ENCODE measurements at regions not wholly inside any gene's neighbourhood (a gene's known extent, or its start where the extent isn't known, plus 50 kb on each side); places are given as distances from the start of the nearest gene placed in this dataset.

DNA sequence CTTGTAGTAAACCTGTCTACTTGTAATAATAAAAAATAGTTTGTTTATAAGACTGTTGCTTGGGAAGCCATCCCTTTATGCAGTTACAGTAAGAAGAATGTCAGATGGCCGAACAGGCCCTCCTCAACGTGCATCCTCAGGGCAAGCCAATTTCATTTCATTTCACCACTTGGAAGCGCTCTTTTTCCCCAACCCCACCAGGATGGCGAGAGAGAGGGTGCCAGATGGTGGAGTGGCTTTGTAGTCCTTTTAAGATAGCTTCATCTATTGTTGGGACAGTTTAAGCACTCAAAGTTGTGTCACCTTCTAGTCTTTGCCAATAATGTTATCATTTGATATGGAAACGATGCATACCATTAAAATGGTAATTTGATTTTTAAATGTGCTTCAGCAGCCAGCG is 356.3 kb upstream of the CAMK1G start:
- TF ChIP-seq SP1 (IDR thresholded peaks at IDR 0.05) (no peak), ELF4 (IDR thresholded peaks at IDR 0.05) (no peak), FOXK2 (IDR thresholded peaks at IDR 0.05) (no peak)
- TF ChIP-seq, protein P1, sequence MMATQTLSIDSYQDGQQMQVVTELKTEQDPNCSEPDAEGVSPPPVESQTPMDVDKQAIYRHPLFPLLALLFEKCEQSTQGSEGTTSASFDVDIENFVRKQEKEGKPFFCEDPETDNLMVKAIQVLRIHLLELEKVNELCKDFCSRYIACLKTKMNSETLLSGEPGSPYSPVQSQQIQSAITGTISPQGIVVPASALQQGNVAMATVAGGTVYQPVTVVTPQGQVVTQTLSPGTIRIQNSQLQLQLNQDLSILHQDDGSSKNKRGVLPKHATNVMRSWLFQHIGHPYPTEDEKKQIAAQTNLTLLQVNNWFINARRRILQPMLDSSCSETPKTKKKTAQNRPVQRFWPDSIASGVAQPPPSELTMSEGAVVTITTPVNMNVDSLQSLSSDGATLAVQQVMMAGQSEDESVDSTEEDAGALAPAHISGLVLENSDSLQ (IDR thresholded peaks at IDR 0.05), result no peak
